Hematopoietic multipotent progenitor cell treated with erythropoietin and hydrocortisone succinate and interleukin-3 and kit ligand, for 6 days (in vitro differentiated cells): ENCODE measurements at regions not wholly inside any gene's neighbourhood (a gene's known extent, or its start where the extent isn't known, plus 50 kb on each side); places are given as distances from the start of the nearest gene placed in this dataset.

Experiments
- DNase-seq: peaks from one replicate; pipeline ENCODE4 v3.0.0-alpha.2; 2015

GRCh38 chr5:52177193-52177592 lies 610.5 kb upstream of the ITGA1 start:
- no peak for DNase-seq

GRCh38 chr5:52181403-52181802 lies 606.3 kb upstream of the ITGA1 start:
- DNase-seq, result no peak

- DNase-seq, result no peak
Observed at GRCh38 chr5:52190737-52191136, 597.0 kb upstream of the ITGA1 start.

GRCh38 chr5:52199833-52200232 lies 587.9 kb upstream of the ITGA1 start:
- no peak for DNase-seq

GRCh38 chr5:52202256-52202655 lies 585.5 kb upstream of the ITGA1 start:
- DNase-seq, result no peak

GRCh38 chr5:52204310-52204709 lies 583.4 kb upstream of the ITGA1 start:
- no peak for DNase-seq
